ENCODE measurements at regions not wholly inside any gene's neighbourhood (a gene's known extent, or its start where the extent isn't known, plus 50 kb on each side); places are given as distances from the start of the nearest gene placed in this dataset.

GRCh38 chr4:58600290-58600689, 1490.1 kb upstream of the IGFBP7 start:
- CTCF ChIA-PET = no interaction called here

GRCh38 chr4:58590722-58591121, 1480.5 kb upstream of the IGFBP7 start:
- Histone ChIP-seq H3K36me3 (ENCODE audit: control insufficient read depth in 2 of 2, insufficient read depth in 1 of 2, low read length in 2 of 2) (no peaks in the 10 kb centered on the region), H3K4me3 (ENCODE audit: low read depth, low read length) (no peak overlapping the region), H3K9me3 (ENCODE audit: control insufficient read depth, insufficient read depth, low read depth, low read length) (no peaks in the 10 kb centered on the region), H3K4me1 (ENCODE audit: control insufficient read depth, insufficient read depth, low read length) (no peaks in the 10 kb centered on the region), H3K27ac (ENCODE audit: extremely low read depth, low read depth, low read length) (no peak overlapping the region)
- TF ChIP-seq HOXC10 (CRISPR knock-in tag; IDR thresholded peaks at IDR 0.05) (no peak), ZNF280D (tag by site-specific recombination; IDR thresholded peaks at IDR 0.05) (no peak), ZNF394 (tag by site-specific recombination; IDR thresholded peaks at IDR 0.05; ENCODE audit: borderline replicate concordance) (no peak), ZFP41 (tag by site-specific recombination; IDR thresholded peaks at IDR 0.05; ENCODE audit: borderline replicate concordance) (no peak), ZNF202 (tag by site-specific recombination; IDR thresholded peaks at IDR 0.05; ENCODE audit: borderline replicate concordance) (no peak), ZNF132 (tag by site-specific recombination; IDR thresholded peaks at IDR 0.05; ENCODE audit: borderline replicate concordance) (no peak), MYNN (tag by site-specific recombination; IDR thresholded peaks at IDR 0.05; ENCODE audit: borderline replicate concordance) (no peak), ZIC2 (tag by site-specific recombination; IDR thresholded peaks at IDR 0.05) (no peak), ZNF354C (tag by site-specific recombination; IDR thresholded peaks at IDR 0.05; ENCODE audit: borderline replicate concordance, low read depth) (no peak), SP2 (tag by site-specific recombination; IDR thresholded peaks at IDR 0.05) (no peak), ZBTB6 (tag by site-specific recombination; IDR thresholded peaks at IDR 0.05) (no peak), ZNF223 (tag by site-specific recombination; IDR thresholded peaks at IDR 0.05) (no peak), ZNF529 (tag by site-specific recombination; IDR thresholded peaks at IDR 0.05; ENCODE audit: insufficient replicate concordance) (no peak), SP7 (tag by site-specific recombination; IDR thresholded peaks at IDR 0.05) (no peak)
- ChIA-PET POLR2A (no interaction called here), CTCF (interaction anchor here (0.6 kb wide), 1 partner anchor 13 kb away, joined by 3 read pairs; no protein-coding TSS in a partner anchor)

More at GRCh38 chr4:58600290-58600689, 1490.1 kb upstream of the IGFBP7 start:
- Histone ChIP-seq H3K36me3 (ENCODE audit: control insufficient read depth in 2 of 2, insufficient read depth in 1 of 2, low read length in 2 of 2) (no peaks in the 10 kb centered on the region), H3K4me1 (ENCODE audit: control insufficient read depth, insufficient read depth, low read length) (no peaks in the 10 kb centered on the region), H3K9me3 (ENCODE audit: control insufficient read depth, insufficient read depth, low read depth, low read length) (no peaks in the 10 kb centered on the region), H3K4me3 (ENCODE audit: low read depth, low read length) (no peak overlapping the region), H3K27ac (ENCODE audit: extremely low read depth, low read depth, low read length) (no peak overlapping the region)
- POLR2A ChIA-PET = no interaction called here
- TF ChIP-seq RBAK (tag by site-specific recombination; IDR thresholded peaks at IDR 0.05) (no peak), ZNF501 (tag by site-specific recombination; IDR thresholded peaks at IDR 0.05) (no peak)

GRCh38 chr4:58587856-58588255, 1477.7 kb upstream of the IGFBP7 start:
- no peak for TF ChIP-seq SP3 (tag by site-specific recombination; IDR thresholded peaks at IDR 0.05)
- no peaks in the 10 kb centered on the region for H3K9me3 ChIP-seq (ENCODE audit: control insufficient read depth, insufficient read depth, low read depth, low read length)
- H3K4me3 ChIP-seq (ENCODE audit: low read depth, low read length) = no peak overlapping the region
- no peaks in the 10 kb centered on the region for H3K4me1 ChIP-seq (ENCODE audit: control insufficient read depth, insufficient read depth, low read length)
- H3K27ac ChIP-seq (ENCODE audit: extremely low read depth, low read depth, low read length) = no peak overlapping the region
- CTCF ChIA-PET = interaction anchor here (0.7 kb wide), 1 partner anchor 670 kb away, joined by 5 read pairs; no protein-coding TSS in a partner anchor
- H3K36me3 ChIP-seq (ENCODE audit: control insufficient read depth in 2 of 2, insufficient read depth in 1 of 2, low read length in 2 of 2) = no peaks in the 10 kb centered on the region
- POLR2A ChIA-PET = no interaction called here
